GM20000 (cell line): ENCODE measurements at regions not wholly inside any gene's neighbourhood (a gene's known extent, or its start where the extent isn't known, plus 50 kb on each side); places are given as distances from the start of the nearest gene placed in this dataset.

Source experiments
- DNase-seq: peaks from one replicate; pipeline ENCODE4 v3.0.0; 2012; ENCODE audit warnings: low spot score
- CTCF ChIP-seq: IDR thresholded peaks from 2 replicates; pipeline ENCODE4 v1.5.1; 2012; ENCODE audit warnings: mild to moderate bottlenecking, control low read depth; ENCODE audit errors: extremely low read depth, missing control alignments

DNA sequence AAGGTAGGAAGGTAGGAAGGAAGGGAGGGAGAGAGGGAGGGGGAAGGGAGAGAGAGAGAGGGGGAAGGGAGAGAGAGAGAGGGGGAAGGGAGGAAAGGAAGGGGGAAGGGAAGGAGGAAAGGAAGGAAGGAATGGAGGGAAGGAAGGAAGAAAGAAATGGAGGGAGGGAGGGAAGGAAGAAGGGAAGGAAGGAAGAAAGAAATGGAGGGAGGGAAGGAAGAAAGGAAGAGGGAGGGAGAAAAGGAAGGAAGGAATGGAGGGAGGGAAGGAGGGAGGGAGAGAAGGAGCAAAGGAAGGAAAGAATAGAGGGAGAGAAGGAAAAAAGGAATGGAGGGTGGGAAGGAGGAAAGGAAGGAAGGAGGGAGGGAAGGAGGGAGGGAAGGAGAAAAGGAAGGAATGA lies 176.4 kb upstream of the PTER start:
- no peak for DNase-seq
- TF ChIP-seq CTCF: no peak

GRCh38 chr10:16271571-16271970 lies 165.2 kb upstream of the PTER start:
- no peak for DNase-seq
- no peak for TF ChIP-seq CTCF

DNA sequence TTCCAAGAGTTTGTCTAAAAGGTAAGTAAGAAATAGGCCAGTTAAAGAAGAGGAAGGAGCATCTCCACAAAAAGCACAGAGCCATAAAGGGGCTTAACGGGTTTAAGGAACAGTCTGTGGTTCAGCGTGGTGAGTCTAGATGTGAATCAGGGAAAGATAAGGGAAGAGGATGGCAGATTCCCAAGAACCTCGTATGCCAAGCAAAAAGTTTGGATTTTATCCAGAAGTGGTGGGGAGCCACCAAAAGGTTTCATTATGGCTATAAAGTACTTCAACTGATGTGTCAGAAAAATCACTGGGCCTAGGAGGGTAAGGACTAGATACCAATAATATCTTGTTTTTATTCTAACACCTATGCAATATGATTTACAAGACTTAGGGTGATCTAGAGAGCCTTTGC lies 161.9 kb upstream of the PTER start:
- DNase-seq: no peak
- no peak for TF ChIP-seq CTCF

DNA sequence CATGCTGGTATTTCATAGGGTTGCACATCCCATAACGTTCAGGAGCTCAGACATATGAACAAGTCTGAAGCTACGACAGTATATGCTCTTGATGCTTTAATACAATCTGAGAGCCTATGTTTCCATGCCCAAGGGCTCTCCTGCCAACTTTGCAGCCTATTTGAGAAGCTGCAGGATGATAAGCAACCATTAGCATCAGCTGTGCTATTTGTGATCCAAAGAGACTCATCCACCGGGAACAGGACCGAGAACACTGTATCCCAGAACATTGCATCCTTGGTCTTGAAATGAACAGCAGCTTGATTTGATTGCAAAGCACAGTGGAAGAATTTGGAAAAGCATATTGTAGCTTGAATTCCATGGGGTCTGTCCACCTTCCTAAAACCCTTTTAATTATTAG lies 156.2 kb upstream of the PTER start:
- TF ChIP-seq CTCF: no peak
- DNase-seq: no peak

GRCh38 chr10:16292366-16292765 lies 144.4 kb upstream of the PTER start:
- TF ChIP-seq CTCF: no peak
- DNase-seq: no peak

DNA sequence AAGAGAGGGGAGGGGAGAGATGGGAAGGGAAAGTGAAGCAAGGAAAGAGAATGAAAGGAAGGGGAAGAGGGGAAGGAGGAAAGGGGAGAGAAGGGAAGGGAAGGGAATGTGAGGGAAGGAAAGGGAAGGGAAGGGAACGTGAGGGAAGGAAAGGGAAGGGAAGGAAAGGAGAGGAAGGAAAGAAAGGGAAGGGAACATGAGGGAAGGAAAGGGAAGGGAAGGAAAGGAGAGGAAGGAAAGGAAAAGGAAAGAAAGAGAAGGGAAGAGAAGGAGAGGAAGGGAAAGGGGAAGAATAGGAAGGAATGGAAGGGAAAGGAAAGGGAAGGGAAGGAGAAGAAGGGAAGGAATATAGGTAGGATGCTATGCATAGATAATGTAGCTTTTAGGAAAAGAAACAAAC lies 139.7 kb upstream of the PTER start:
- no peak for DNase-seq
- no peak for TF ChIP-seq CTCF

DNA sequence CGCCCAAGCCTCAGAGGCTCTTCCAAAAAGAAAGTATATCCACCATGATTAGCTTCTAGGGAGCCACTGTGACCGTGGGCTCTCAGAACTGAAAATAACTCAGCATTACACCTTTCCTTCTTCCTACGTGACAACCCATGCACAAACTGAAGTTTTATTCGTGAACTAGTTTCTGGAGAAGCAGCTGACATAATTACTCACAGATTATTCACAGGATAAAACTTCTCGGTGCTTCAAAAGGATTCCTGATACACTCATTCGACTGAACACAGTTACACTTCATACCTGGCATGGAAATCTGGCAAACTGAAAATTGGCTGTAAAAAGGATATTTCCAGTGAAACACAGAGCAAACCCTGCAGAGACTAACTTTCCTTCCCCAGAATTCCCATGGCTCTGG lies 139.2 kb upstream of the PTER start:
- no peak for DNase-seq
- no peak for TF ChIP-seq CTCF

DNA sequence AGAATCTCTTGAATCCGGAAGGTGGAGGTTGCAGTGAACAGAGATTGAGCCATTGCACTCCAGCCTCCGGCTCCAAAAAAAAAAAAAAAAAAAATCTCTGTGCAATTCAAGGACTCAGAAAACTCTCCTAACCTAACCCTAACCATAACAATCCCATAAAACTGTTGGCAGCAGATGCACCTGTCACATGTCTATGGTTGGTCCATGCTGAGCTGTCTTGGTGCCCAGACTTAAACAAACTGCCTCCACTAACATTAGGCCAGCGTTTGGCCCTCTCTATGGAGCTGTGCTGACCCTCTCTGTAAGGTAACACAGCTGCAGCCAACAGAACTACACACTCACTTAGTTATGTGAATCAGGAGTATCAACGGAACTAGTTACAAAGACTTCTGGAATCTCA lies 132.5 kb upstream of the PTER start:
- DNase-seq: no peak
- no peak for TF ChIP-seq CTCF
